Stimulated activated CD4-positive, alpha-beta T cell treated with anti-CD3 and anti-CD28 coated beads, Interleukin-4, amount 100 ng/mL, for 1 hour (primary cell): ENCODE measurements at regions not wholly inside any gene's neighbourhood (a gene's known extent, or its start where the extent isn't known, plus 50 kb on each side); places are given as distances from the start of the nearest gene placed in this dataset.
"Not testable (repeated sequence)": the region's sequence is repeated elsewhere in the genome, so short reads cannot be mapped to it uniquely, and the experiment has no call there.

Experiments used
- DNase-seq: peaks from one replicate; pipeline ENCODE4 v3.0.0-alpha.2; 2020

GRCh38 chr20:63145156-63145555 lies 70.8 kb downstream of the YTHDF1 start:
- DNase-seq, result no peak

DNA sequence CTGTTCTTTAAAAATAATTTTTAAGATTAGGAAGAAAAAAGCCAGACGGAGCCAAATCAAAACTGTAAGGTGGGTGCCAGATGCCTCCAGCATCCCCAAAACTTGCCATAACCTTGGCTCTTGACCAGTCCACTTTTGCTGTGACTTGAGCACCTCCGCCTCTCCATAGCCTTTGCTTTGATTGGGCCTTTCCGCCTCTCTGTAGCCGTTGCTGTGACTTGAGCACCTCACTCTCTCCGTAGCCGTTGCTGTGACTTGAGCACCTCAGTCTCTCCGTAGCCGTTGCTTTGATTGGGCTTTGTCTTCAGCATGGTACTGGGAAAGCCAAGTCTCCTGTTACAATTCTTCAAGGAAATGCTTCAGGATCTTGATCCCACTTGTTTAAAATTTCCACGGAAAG lies 73.0 kb downstream of the YTHDF1 start:
- no peak for DNase-seq

DNA sequence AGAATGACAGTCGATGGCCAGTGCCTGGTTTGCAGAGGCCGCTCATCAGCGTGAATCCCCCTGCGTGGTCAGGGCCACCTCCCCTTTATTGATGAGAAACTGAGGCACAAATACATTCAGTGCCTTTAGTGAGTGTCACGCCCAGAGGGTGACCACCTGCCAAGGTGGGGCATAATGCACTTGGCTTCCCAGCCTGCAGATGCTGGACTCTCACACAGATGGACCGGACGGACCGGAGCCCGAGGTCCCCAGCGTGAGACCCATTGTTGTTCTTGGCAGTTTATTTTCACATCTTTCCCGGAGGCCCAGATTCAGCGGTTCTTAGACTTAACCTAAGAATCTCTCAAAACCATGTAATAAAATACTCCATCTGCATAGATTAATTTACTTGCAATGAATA lies 74.4 kb downstream of the YTHDF1 start:
- no peak for DNase-seq

- DNase-seq, result no peak
Observed at GRCh38 chr20:63140514-63141433, 75.2 kb downstream of the YTHDF1 start.

DNA sequence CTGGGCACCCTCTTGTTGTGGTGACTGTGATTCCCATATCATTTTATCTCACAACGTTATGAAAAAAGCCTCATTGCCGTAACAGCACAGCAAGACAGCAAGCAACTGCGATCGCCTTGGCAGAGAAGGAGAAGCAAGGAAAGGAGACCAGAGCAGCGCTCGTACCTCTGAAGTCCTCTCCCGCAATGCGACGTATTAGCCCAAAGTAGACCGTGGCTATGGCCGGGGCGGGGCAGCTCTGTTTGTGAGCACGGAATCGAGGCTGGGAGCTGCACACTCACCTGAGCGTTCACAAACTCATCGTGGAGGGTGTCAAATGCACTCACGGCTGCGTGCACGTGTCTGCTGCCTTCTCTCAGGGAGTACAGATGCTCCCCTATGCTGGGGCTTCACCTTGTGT lies 76.1 kb downstream of the YTHDF1 start:
- DNase-seq, result no peak

- DNase-seq, result no peak
Observed at GRCh38 chr20:63139356-63139755, 76.6 kb downstream of the YTHDF1 start.

- no peak for DNase-seq
Observed at GRCh38 chr20:63138855-63139341, 77.0 kb downstream of the YTHDF1 start.

DNA sequence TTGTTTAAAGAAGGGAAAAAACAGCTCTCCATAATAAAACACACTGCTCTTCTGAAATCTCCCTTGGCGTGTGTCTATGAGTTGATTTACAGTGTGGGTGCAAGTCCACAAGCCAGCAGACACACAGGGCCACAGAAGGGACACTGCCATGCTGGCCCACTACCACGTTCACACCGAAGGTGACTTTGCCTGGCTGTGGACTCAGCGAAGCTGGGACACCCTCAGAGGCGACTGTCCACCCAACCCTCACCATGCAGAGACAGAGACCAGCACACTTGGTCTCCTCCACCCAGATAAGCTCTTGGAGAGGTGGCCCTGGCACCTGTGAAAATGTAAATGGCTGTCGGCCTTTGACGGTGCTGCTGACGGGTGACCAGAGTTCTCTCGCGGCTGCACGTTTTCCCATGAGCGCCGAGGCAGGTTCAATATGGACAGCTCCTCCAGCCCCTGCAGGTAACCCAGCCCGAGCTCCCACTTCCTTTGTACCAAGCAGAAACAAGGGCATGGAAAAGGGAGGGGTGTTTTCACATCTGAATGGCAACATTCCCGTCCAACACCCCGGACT lies 78.0 kb downstream of the YTHDF1 start:
- DNase-seq, result no peak

GRCh38 chr20:63136296-63136695 lies 79.6 kb downstream of the YTHDF1 start:
- no peak for DNase-seq

GRCh38 chr20:63135411-63135810 lies 80.5 kb downstream of the YTHDF1 start:
- no peak for DNase-seq

DNA sequence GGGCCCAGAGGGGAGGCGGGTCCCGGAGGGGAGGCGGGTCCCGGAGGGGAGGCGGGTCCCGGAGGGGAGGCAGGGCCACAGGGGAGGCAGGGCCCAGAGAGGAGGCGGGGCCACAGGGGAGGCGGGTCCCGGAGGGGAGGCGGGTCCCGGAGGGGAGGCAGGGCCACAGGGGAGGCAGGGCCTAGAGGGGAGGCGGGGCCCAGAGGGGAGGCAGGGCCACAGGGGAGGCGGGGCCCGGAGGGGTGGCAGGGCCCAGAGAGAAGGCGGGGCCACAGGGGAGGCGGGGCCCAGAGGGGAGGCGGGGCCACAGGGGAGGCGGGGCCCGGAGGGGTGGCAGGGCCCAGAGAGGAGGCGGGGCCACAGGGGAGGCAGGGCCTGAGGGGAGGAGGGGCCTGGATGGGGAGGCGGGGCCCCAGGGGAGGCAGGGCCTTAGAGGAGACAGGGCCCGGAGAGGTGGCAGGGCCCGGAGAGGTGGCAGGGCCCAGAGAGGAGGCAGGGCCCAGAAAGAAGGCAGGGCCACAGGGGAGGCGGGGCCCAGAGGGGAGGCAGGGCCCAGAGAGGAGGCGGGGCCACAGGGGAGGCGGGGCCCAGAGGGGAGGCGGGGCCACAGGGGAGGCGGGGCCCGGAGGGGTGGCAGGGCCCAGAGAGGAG lies 81.1 kb downstream of the YTHDF1 start:
- DNase-seq, result not testable (repeated sequence)

DNA sequence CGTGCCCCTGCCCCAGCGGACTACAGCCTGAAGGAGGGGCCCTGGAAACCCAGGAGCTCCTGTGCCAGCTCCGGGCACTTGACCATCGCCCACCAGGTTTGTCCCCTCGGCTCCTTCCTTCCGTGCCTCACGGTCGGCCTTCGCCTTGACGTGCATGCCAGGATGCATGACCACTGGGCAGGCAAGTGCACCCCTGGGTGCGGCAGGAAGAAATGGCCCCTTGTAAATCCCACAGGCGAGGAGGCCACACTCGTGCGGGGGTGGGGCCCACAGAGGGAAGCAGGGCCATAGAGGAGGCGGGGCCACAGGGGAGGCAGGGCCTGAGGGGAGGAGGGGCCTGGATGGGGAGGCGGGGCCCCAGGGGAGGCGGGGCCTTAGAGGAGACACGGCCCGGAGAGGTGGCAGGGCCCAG lies 81.7 kb downstream of the YTHDF1 start:
- no peak for DNase-seq

- DNase-seq, result no peak
Observed at GRCh38 chr20:63133481-63134091, 82.3 kb downstream of the YTHDF1 start.

GRCh38 chr20:63132715-63133471 lies 83.0 kb downstream of the YTHDF1 start:
- no peak for DNase-seq

DNA sequence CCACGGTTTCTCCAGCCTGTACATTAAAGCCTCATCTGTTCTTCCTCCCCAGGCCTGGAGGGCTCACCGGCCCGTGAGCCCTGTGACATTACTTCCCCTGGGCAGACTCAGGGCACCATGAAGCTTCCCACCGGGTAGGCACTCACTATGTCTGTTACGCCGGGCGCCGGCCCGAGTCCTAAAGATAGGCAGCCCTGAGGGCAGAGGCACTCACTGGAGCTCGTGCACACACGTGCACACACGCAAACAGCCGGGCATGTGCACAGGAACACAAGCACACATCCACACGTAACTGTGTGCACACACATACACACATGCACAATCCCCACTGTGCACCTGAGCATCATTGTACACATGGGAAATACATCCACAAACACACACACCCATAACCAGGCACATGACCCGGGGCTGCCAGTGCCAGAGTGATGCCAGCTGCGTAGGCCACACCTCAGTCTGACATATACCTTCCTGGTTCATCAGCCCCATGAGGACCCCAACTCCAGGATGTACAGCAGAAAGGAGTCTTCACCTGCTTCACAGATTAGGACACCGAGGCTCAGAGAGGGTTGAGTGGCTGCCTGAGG lies 83.7 kb downstream of the YTHDF1 start:
- no peak for DNase-seq

GRCh38 chr20:63130658-63131577 lies 85.0 kb downstream of the YTHDF1 start:
- DNase-seq, result no peak

DNA sequence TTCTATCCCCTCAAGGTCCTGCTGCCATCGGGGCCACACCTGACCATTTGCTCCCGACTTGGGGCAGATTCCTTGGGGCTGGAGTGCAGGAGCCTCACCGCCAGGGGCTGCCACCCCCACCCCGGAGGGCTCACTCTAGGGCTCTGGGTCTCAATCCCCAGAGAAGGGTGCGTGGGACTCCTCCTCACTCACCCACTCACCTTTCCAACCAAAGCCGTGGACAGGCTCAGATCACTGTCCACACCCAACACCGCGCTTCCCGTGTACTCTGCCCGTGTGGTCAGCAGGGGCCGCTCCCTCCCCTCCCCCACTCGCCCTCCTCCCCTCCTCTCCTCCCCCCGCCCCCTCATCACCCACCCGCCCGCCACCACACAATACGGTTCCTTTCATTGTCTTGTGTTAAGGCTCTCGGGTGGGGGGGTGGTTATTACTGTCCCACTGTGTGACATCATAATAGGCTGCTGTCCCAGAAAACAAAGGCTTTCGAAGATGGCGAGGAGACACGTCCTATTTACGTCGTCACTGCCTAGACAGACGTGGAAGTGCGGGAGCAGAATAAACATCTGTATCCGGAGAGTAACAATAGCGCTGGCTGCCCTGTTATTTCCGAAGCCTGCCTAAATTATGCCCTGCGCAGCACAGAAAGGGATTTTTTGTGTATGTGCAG lies 85.8 kb downstream of the YTHDF1 start:
- no peak for DNase-seq

DNA sequence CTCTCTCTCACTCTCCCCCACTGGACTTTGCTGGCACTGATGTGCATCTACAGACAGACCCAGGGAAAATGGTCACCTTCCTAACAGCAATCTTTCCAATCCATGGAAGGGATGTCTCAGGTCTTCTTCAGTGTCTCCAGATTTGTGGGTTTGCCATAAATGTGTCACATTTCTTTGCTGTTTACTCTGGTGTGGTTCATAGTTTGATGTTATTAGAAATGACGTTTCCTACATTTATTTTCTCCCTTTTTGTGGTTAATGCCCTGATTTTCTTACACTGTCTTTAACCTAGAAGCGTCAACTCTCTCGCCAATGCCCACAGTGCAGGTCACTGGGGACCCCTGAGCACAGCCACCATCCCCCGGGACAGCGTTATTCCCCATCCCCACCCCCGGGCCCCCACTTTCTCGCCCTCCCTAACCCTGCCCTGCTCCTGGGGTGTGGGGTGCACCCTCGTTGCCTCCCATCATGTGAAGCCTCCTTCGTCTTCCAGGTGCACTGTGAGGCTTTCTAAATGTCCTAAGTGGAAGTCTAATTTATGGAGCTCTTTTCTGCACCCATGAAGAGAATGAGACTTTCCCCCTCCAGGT lies 86.5 kb downstream of the YTHDF1 start:
- no peak for DNase-seq

GRCh38 chr20:63128956-63129355 lies 87.0 kb downstream of the YTHDF1 start:
- DNase-seq, result no peak

- no peak for DNase-seq
Observed at GRCh38 chr20:63128367-63128766, 87.6 kb downstream of the YTHDF1 start.
